Vagina (tissue), 2 donors: ENCODE measurements at regions not wholly inside any gene's neighbourhood (a gene's known extent, or its start where the extent isn't known, plus 50 kb on each side); places are given as distances from the start of the nearest gene placed in this dataset.

Source experiments
- DNase-seq, 2 donors: peaks; one replicate each; pipeline ENCODE4 v3.0.0-alpha.2; 2017; ENCODE audit errors: extremely low spot score in 2 of 2
- H3K27ac ChIP-seq: fragments of 200-600 bp; sonication (generic); one replicate; pipeline ENCODE4 v1.5.1; 2019
- H3K27me3 ChIP-seq: fragments of 200-600 bp; sonication (generic); one replicate; pipeline ENCODE4 v1.5.1; 2019
- H3K36me3 ChIP-seq, 2 donors: fragments of 200-600 bp; sonication (generic); one replicate each; pipeline ENCODE4 v1.5.1; 2017 to 2019
- H3K4me1 ChIP-seq: fragments of 200-600 bp; sonication (generic); one replicate; pipeline ENCODE4 v1.5.1; 2019
- H3K4me3 ChIP-seq, 2 donors: fragments of 200-600 bp; sonication (generic); 1 replicate in 1 of 2; 2 replicates in 1 of 2; pipeline ENCODE4 v1.5.1; 2016 to 2019
- H3K9me3 ChIP-seq: fragments of 200-600 bp; sonication (generic); one replicate; pipeline ENCODE4 v1.5.1; 2019
- CTCF ChIP-seq, 3 experiments: fragments of 450-650 bp in 2 of 3; fragments of 200-600 bp in 1 of 3; sonication (generic) in 1 of 3; IDR thresholded peaks; one replicate each; pipeline ENCODE4 v1.5.1; 2017 to 2019; ENCODE audit warnings: antibody characterized with exemption in 3 of 3, mild to moderate bottlenecking in 2 of 3, moderate library complexity in 2 of 3
- POLR2A ChIP-seq, 2 donors: fragments of 450-650 bp; IDR thresholded peaks; one replicate each; pipeline ENCODE4 v1.6.1; 2017; ENCODE audit warnings: antibody characterized with exemption in 2 of 2, mild to moderate bottlenecking in 2 of 2, moderate library complexity in 2 of 2
- POLR2AphosphoS5 ChIP-seq, 2 donors: sonication (generic); formaldehyde crosslinking; IDR thresholded peaks; one replicate each; pipeline ENCODE4 v1.9.0; 2017; ENCODE audit warnings: antibody characterized with exemption in 2 of 2, mild to moderate bottlenecking in 2 of 2, low read depth in 1 of 2; ENCODE audit not compliant: insufficient read depth in 1 of 2
- intact Hi-C: fragments of 100-400 bp; cut with DNase I; formaldehyde crosslinking; loops from one replicate; pipeline ENCODE4 v1.15.1; 2023

- no peak for TF ChIP-seq POLR2AphosphoS5 (IDR thresholded peaks at IDR 0.05; ENCODE audit: insufficient read depth in 1 of 2, low read depth in 1 of 2)
- TF ChIP-seq POLR2A (IDR thresholded peaks at IDR 0.05), result no peak
- no peak for TF ChIP-seq CTCF (IDR thresholded peaks at IDR 0.05)
- no peaks in the 10 kb centered on the region for H3K9me3 ChIP-seq
- H3K4me3 ChIP-seq, result no peak overlapping the region
- H3K4me1 ChIP-seq, result no peaks in the 10 kb centered on the region
- no peak overlapping the region for H3K27ac ChIP-seq
- intact Hi-C loops, result no loop called here
- no peaks in the 10 kb centered on the region for H3K36me3 ChIP-seq
- H3K27me3 ChIP-seq, result no peaks in the 10 kb centered on the region
- no peak for DNase-seq
These were observed 102.4 kb upstream of the FIBIN start for GRCh38 chr11:26891501-26891900.

GRCh38 chr11:26896719-26897118 lies 97.2 kb upstream of the FIBIN start:
- Histone ChIP-seq H3K27ac (no peak overlapping the region), H3K4me1 (no peaks in the 10 kb centered on the region), H3K27me3 (no peaks in the 10 kb centered on the region), H3K36me3 (no peaks in the 10 kb centered on the region), H3K9me3 (no peaks in the 10 kb centered on the region), H3K4me3 (no peak overlapping the region)
- intact Hi-C loops, result no loop called here
- TF ChIP-seq POLR2AphosphoS5 (IDR thresholded peaks at IDR 0.05; ENCODE audit: insufficient read depth in 1 of 2, low read depth in 1 of 2) (no peak), CTCF (IDR thresholded peaks at IDR 0.05) (no peak)
- DNase-seq, result no peak

- Histone ChIP-seq H3K27me3 (no peaks in the 10 kb centered on the region), H3K4me1 (no peaks in the 10 kb centered on the region), H3K36me3 (no peaks in the 10 kb centered on the region), H3K27ac (no peak overlapping the region), H3K4me3 (no peak overlapping the region), H3K9me3 (no peaks in the 10 kb centered on the region)
- intact Hi-C loops, result no loop called here
- TF ChIP-seq CTCF (IDR thresholded peaks at IDR 0.05), result no peak
- TF ChIP-seq POLR2AphosphoS5 (IDR thresholded peaks at IDR 0.05; ENCODE audit: insufficient read depth in 1 of 2, low read depth in 1 of 2), result no peak
- no peak for TF ChIP-seq POLR2A (IDR thresholded peaks at IDR 0.05)
- DNase-seq, result no peak
These were observed 95.1 kb upstream of the FIBIN start for GRCh38 chr11:26898799-26899198.

GRCh38 chr11:26901162-26901561 lies 92.8 kb upstream of the FIBIN start:
- intact Hi-C loops, result no loop called here

GRCh38 chr11:26904132-26904531 lies 89.8 kb upstream of the FIBIN start:
- no peaks in the 10 kb centered on the region for H3K27me3 ChIP-seq
- no peak for TF ChIP-seq CTCF (IDR thresholded peaks at IDR 0.05)
- TF ChIP-seq POLR2AphosphoS5 (IDR thresholded peaks at IDR 0.05; ENCODE audit: insufficient read depth in 1 of 2, low read depth in 1 of 2), result no peak
- TF ChIP-seq POLR2A (IDR thresholded peaks at IDR 0.05), result no peak
- no peaks in the 10 kb centered on the region for H3K36me3 ChIP-seq
- no peak for DNase-seq
- H3K27ac ChIP-seq, result no peak overlapping the region
- intact Hi-C loops, result no loop called here
- H3K4me3 ChIP-seq, result no peak overlapping the region
- H3K4me1 ChIP-seq, result peaks cover 8% of the 10 kb centered on the region
- no peaks in the 10 kb centered on the region for H3K9me3 ChIP-seq

More at GRCh38 chr11:26901162-26901561, 92.8 kb upstream of the FIBIN start:
- H3K4me1 ChIP-seq, result peaks cover 8% of the 10 kb centered on the region
- no peak overlapping the region for H3K4me3 ChIP-seq
- H3K27me3 ChIP-seq, result no peaks in the 10 kb centered on the region
- H3K27ac ChIP-seq, result no peak overlapping the region
- H3K9me3 ChIP-seq, result no peaks in the 10 kb centered on the region
- H3K36me3 ChIP-seq, result no peaks in the 10 kb centered on the region
- TF ChIP-seq POLR2AphosphoS5 (IDR thresholded peaks at IDR 0.05; ENCODE audit: insufficient read depth in 1 of 2, low read depth in 1 of 2) (peak in 1 of 2 donors; percentile 77), POLR2A (IDR thresholded peaks at IDR 0.05) (no peak)
- no peak for DNase-seq

- Histone ChIP-seq H3K4me3 (no peak overlapping the region), H3K4me1 (peaks cover 8% of the 10 kb centered on the region), H3K27ac (no peak overlapping the region), H3K9me3 (no peaks in the 10 kb centered on the region), H3K27me3 (no peaks in the 10 kb centered on the region), H3K36me3 (no peaks in the 10 kb centered on the region)
- no peak for DNase-seq
- intact Hi-C loops, result no loop called here
- TF ChIP-seq POLR2A (IDR thresholded peaks at IDR 0.05) (no peak), POLR2AphosphoS5 (IDR thresholded peaks at IDR 0.05; ENCODE audit: insufficient read depth in 1 of 2, low read depth in 1 of 2) (no peak), CTCF (IDR thresholded peaks at IDR 0.05) (no peak)
These were observed 89.1 kb upstream of the FIBIN start for GRCh38 chr11:26904801-26905200.
